Body of pancreas (tissue), 4 donors: ENCODE measurements at regions not wholly inside any gene's neighbourhood (a gene's known extent, or its start where the extent isn't known, plus 50 kb on each side); places are given as distances from the start of the nearest gene placed in this dataset.

Source experiments
- CTCF ChIP-seq, 7 experiments: fragments of 450-650 bp in 4 of 7; fragments of 200-600 bp in 3 of 7; sonication (generic) in 3 of 7; IDR thresholded peaks; one replicate each; pipeline ENCODE4 v1.5.1; 2016 to 2019; ENCODE audit warnings: antibody characterized with exemption in 7 of 7
- POLR2A ChIP-seq, 3 donors: fragments of 450-650 bp; IDR thresholded peaks; one replicate each; pipeline ENCODE4 v1.6.1; 2016; ENCODE audit warnings: antibody characterized with exemption in 3 of 3, mild to moderate bottlenecking in 2 of 3

- no peak for TF ChIP-seq CTCF (IDR thresholded peaks at IDR 0.05)
- TF ChIP-seq POLR2A (IDR thresholded peaks at IDR 0.05), result no peak
These were observed 191.1 kb upstream of the PIK3R1 start for GRCh38 chr5:68024426-68024825.
